ENCODE measurements at regions not wholly inside any gene's neighbourhood (a gene's known extent, or its start where the extent isn't known, plus 50 kb on each side); places are given as distances from the start of the nearest gene placed in this dataset.

DNA sequence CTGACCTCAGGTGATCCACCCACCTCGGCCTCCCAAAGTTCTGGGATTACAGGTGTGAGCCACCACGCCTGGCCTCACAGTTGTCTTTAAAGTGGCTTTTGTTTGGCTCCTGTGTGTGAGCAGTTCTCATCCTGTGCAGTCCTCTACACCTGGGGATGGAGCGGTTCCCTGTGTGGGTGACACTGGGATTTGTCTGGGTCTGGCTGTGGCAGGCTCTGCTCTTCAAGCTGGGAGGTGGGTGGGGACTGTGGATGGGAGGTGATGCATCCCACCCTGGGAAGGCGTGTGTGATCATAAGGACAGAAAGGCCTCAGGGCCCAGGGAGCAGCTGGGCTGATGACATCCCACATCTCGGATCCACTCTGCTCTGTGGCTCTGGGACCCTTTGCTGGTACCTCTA is 1266.8 kb downstream of the BRD1 start:
- Mint-ChIP-seq H3K36me3 (ENCODE audit: low read depth) (no peaks in the 10 kb centered on the region), H3K9me3 (no peaks in the 10 kb centered on the region), H3K4me1 (ENCODE audit: low read depth) (no peaks in the 10 kb centered on the region), H3K27ac (no peak overlapping the region), H3K4me3 (no peak overlapping the region), H3K27me3 (peaks cover 2% of the 10 kb centered on the region)
- no peak for DNase-seq

DNA sequence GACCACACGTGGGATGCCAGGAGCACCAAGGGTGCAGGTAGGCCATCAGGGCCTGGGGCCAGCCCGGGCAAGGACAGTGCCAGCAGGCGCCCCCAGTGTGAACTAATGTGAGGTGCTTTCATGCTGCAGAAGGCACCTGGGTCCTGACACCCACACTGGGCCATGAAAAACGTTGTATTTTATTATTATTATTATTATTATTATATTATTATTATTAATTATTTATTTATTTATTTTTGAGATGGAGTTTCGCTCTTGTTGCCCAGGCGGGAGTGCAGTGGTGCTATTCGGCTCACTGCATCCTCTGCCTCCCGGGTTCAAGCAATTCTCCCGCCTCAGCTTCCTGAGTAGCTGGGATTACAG is 1267.3 kb downstream of the BRD1 start:
- Mint-ChIP-seq H3K36me3 (ENCODE audit: low read depth) (no peaks in the 10 kb centered on the region), H3K9me3 (no peaks in the 10 kb centered on the region)

DNA sequence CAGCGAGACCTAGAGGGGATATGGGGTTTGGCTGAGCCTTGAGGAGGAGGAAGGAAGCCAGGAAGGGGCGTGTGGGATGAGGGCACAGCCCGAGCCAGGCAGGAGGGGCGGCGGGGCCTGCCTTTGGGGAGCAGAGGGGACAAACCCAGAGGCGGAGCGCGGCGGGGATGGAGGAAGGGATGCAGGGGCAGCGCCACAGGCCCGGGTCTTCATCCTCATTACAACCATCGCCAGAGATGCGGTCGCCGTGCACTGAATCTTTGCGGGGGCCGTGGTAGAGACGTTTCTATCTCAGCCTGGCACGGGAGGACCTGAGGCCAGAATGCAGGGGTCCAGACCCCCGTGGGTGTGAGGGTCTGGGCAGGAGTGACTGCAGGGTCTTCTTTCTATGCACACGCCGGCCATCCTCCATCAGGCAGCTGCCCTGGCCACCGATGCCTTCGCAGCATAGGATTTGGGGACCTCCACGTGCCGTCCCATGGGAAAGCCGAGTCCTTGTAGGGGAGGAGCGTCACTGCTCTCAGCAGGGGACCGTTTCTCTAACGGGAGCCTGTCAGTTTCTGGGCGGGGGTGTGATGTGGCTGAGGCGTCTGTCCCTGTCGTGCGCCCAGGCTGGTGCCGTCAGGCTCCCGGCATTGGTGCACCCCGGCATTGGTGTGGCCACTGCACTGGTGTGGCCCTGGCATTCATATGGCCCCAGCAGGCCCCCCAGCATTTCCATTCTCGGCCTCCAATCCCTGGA is 1267.9 kb downstream of the BRD1 start:
- Mint-ChIP-seq H3K36me3 (ENCODE audit: low read depth) (no peaks in the 10 kb centered on the region), H3K27me3 (peaks cover 2% of the 10 kb centered on the region), H3K9me3 (no peaks in the 10 kb centered on the region), H3K4me1 (ENCODE audit: low read depth) (no peaks in the 10 kb centered on the region), H3K4me3 (no peak overlapping the region), H3K27ac (no peak overlapping the region)
- no peak for DNase-seq

More for the DNA sequence above, 1267.3 kb downstream of the BRD1 start:
- no peak for DNase-seq
- H3K4me3 Mint-ChIP-seq, result no peak overlapping the region
- H3K27me3 Mint-ChIP-seq, result peaks cover 2% of the 10 kb centered on the region
- H3K4me1 Mint-ChIP-seq (ENCODE audit: low read depth), result no peaks in the 10 kb centered on the region
- H3K27ac Mint-ChIP-seq, result no peak overlapping the region

DNA sequence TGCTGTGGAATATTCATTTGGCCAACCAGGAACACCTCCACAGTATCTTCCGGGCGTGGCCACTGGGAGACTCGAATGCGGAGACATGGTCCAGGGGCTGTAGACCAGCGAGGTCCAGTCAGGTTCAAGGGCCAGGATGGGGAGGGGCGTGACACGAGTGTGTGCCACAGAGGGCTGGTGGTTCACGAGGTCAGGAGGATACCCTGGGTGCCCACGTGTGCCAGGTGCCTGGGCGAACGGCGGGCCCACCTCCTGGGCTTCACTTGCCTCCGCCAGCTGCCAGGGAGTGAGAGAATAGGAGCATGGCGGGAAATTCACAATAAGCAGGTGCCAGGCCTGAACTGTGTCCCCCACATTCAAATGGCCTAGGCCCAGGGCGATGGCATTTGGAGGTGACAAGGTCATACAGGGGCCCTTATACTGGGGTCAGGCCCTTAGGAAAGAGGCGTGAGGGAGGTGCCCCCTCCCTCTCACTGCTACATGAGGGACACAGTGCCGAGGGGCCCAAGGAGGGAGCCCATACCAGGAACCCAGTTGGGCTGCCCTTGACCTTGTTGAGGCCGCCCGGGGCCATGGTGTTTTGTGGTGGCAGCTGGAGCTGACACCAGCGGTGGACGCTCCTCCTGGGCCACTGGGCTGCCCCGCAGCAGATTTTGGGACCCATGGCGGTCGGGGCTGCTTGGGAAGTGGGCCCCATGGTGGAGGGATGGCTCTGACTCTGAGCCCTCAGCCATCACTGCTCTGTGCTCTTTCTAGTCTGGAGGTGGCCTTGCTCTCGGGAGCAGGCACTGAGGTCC is 1268.9 kb downstream of the BRD1 start:
- H3K4me3 Mint-ChIP-seq, result no peak overlapping the region
- no peaks in the 10 kb centered on the region for H3K4me1 Mint-ChIP-seq (ENCODE audit: low read depth)
- H3K9me3 Mint-ChIP-seq, result no peaks in the 10 kb centered on the region
- no peak overlapping the region for H3K27ac Mint-ChIP-seq
- peaks cover under 1% of the 10 kb centered on the region for H3K27me3 Mint-ChIP-seq
- H3K36me3 Mint-ChIP-seq (ENCODE audit: low read depth), result no peaks in the 10 kb centered on the region
- DNase-seq, result no peak

DNA sequence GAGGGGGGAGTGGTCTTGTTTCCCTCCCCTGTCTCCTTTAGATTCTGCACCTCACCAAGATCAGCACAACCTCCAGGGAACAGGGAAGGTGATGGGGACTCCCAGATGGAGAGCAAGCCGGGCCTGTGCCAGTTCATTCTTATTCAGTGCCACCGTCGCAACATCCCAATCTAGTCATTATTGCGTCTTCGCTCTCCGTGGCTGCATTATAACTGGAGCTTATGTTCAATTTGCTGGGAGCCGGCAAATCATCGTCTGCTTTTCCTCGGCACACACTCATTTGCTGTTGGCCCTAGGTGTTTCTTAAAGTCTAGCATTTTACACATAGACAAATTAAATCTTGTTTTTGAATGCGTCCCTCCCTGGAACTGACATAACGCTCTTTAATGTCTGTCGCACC is 1269.7 kb downstream of the BRD1 start:
- Mint-ChIP-seq H3K9me3 (no peaks in the 10 kb centered on the region), H3K27ac (no peak overlapping the region), H3K36me3 (ENCODE audit: low read depth) (no peaks in the 10 kb centered on the region), H3K27me3 (no peaks in the 10 kb centered on the region), H3K4me1 (ENCODE audit: low read depth) (no peaks in the 10 kb centered on the region), H3K4me3 (no peak overlapping the region)
- DNase-seq, result no peak

DNA sequence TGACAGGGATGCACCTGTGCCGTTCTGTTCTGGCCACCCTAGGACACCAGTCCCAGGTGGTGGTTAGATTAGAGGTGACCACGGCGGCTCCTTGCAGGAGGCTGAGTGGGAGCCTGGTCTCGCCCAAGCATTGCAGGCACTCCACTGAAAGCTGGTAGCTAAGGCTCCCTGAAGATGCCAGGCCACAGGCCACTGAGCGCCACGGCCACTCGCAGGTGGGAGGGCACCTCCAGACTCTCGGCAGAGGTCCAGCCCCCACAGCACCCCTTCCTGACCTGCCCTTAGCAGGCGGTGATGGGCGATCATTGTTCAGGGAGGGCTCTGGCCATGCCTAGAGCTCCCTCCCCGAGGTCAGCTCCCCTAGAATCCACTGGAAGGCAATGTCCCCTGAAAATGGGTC is 1270.2 kb downstream of the BRD1 start:
- no peak for DNase-seq
- Mint-ChIP-seq H3K36me3 (ENCODE audit: low read depth) (no peaks in the 10 kb centered on the region), H3K27ac (no peak overlapping the region), H3K4me3 (no peak overlapping the region), H3K9me3 (no peaks in the 10 kb centered on the region), H3K27me3 (no peaks in the 10 kb centered on the region), H3K4me1 (ENCODE audit: low read depth) (no peaks in the 10 kb centered on the region)

DNA sequence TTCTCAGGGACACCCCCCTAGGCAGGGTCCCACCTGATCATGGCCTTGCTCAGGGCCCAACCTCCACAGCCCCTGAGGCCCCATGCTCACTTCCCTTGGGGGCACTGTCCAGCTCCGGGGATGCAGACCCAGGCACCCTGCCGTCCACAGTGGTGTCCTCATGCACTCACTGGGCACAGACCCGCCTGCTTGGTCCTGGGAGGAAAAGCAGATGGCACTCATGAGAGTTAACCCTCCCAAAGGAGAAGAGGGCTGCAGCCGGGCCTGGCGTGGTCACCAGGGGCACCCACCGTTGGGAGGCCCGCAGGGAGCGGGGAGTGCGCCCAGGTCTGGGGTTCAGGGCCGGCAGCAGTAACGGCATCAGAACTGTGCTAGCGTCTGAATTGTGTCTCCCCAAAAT is 1270.9 kb downstream of the BRD1 start:
- H3K4me3 Mint-ChIP-seq, result no peak overlapping the region
- no peak for DNase-seq
- H3K4me1 Mint-ChIP-seq (ENCODE audit: low read depth), result no peaks in the 10 kb centered on the region
- H3K27me3 Mint-ChIP-seq, result no peaks in the 10 kb centered on the region
- no peaks in the 10 kb centered on the region for H3K36me3 Mint-ChIP-seq (ENCODE audit: low read depth)
- no peak overlapping the region for H3K27ac Mint-ChIP-seq
- H3K9me3 Mint-ChIP-seq, result no peaks in the 10 kb centered on the region

DNA sequence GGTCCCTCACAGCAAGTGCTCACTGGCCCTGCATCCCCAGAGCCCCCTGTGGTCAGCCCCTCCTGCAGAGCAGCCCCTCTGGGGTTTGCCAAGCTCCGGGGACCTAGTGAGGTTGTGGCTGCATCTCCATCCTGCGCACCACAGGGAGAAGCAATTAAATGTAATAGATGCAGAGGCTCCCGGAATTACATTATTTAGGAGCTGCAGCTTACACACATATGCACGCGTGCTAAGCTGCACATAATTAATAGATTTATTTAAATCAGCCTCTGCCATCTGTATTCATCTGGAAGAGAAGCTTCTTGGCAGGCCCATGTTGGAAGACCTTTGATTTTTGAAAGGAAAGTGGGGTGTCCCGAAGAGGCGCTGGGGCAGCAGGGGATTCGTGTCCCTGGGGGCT is 1271.5 kb downstream of the BRD1 start:
- H3K36me3 Mint-ChIP-seq (ENCODE audit: low read depth), result no peaks in the 10 kb centered on the region
- H3K27me3 Mint-ChIP-seq, result no peaks in the 10 kb centered on the region
- no peak for DNase-seq
- H3K4me3 Mint-ChIP-seq, result no peak overlapping the region
- no peak overlapping the region for H3K27ac Mint-ChIP-seq
- H3K4me1 Mint-ChIP-seq (ENCODE audit: low read depth), result no peaks in the 10 kb centered on the region
- H3K9me3 Mint-ChIP-seq, result no peaks in the 10 kb centered on the region

DNA sequence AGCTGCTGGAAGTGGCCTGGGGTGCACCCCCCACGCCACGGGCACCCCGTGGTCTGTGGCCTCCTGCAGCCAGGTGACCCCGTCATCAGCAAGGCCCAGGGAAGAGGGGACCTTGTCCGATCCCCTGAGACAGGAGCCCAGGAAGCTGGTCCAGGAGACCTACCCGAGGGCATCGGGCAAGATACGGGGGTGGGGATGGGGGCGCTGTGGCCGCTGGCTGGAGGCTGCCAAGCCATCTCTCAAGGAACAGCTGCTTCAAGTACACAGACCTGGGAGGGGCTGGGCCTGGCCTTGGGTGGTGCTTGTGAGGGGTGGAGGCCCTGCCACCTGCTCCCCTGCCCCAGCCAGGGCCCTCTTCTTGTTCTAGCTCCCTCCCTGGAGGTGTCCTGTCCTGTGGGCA is 1272.1 kb downstream of the BRD1 start:
- no peaks in the 10 kb centered on the region for H3K4me1 Mint-ChIP-seq (ENCODE audit: low read depth)
- H3K36me3 Mint-ChIP-seq (ENCODE audit: low read depth), result no peaks in the 10 kb centered on the region
- no peak for DNase-seq

DNA sequence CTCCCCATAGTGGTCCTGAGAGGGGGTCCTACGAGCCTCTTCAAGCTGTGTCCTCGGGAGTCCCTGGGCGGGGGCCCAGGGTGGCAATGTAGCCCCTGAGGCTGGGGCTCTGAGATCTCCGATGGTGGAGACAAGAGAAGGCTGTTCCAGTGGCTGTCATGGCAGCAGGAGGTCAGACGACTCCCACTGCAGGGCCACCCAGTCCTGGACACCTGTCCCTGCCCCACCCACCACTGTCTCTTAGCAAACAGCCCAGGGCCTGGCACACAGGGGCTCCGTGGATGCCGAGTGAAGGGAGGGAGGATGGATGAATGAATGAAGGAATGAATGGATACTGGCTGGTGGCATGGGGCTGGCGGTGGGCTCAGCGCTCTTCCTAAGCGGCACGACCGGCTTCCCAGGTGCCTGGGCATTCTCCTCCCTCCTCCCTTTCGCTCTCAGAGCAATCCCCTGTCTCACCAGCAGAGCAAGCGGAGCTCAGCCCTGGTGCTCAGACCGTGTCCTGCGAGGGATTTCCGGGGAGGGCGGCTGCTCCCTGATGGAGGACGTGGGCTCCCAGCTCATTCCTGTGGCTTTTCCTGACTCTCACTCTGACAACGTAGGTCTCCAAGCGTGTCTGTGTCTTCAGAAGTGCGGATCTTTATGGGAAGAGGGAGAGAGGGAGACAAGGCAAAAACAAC is 1272.6 kb downstream of the BRD1 start:
- Mint-ChIP-seq H3K36me3 (ENCODE audit: low read depth) (no peaks in the 10 kb centered on the region), H3K4me1 (ENCODE audit: low read depth) (no peaks in the 10 kb centered on the region), H3K9me3 (no peaks in the 10 kb centered on the region), H3K27me3 (no peaks in the 10 kb centered on the region), H3K4me3 (no peak overlapping the region), H3K27ac (no peak overlapping the region)
- no peak for DNase-seq

More for the DNA sequence above, 1272.1 kb downstream of the BRD1 start:
- no peaks in the 10 kb centered on the region for H3K9me3 Mint-ChIP-seq
- H3K27ac Mint-ChIP-seq, result no peak overlapping the region
- no peak overlapping the region for H3K4me3 Mint-ChIP-seq
- no peaks in the 10 kb centered on the region for H3K27me3 Mint-ChIP-seq

DNA sequence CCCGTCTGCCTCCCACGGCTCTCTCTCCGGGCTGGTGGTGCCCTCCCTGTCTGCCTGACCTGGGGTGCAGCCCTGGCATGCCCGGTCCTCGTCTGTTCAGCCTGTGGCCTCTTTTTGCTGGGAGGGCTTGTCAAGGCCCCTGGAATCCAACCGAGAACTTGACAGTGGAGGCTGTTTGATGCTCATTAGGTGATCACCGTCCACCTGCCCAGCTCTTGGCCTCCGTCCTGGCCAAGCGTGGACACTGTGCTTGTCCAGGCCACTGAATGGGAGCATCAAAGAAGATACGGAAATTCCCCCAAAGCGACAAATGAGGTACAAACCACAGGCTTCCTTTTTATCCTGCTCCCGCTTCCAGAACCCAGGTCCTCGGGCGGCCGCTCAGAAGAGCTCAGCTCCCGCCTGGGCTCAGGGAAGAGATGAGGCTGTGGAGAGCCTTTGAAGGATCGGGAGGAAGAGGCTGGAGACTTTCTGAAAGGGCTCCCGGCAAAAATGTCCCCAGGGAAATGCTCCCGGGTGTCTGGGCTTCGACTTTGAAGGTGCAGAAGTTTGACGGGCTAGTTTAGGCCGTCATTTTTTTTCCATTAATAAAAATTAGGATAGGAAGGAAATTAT is 1273.9 kb downstream of the BRD1 start:
- DNase-seq, result no peak
- Mint-ChIP-seq H3K27me3 (no peaks in the 10 kb centered on the region), H3K4me1 (ENCODE audit: low read depth) (no peaks in the 10 kb centered on the region), H3K36me3 (ENCODE audit: low read depth) (no peaks in the 10 kb centered on the region), H3K4me3 (no peak overlapping the region), H3K27ac (no peak overlapping the region), H3K9me3 (no peaks in the 10 kb centered on the region)

DNA sequence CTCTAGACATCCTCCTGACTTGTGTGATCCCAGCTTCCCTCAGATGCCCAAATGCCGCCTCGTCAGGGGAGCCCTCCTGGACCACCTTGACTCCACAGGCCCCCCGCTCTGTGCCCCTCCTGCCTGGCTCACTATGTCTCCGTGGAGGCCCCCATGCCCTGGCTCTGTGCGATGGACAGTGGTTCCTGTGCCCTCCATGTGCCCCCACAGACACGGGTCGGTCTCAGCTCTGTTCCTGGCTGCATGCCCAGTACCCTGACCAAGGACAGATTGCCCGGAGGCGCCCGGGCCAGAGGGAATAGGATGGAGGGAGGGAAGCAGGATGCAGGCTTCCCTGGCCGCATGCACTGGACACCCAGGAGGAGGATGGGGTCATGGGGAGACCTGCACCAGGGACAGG is 1274.6 kb downstream of the BRD1 start:
- H3K27ac Mint-ChIP-seq, result no peak overlapping the region

DNA sequence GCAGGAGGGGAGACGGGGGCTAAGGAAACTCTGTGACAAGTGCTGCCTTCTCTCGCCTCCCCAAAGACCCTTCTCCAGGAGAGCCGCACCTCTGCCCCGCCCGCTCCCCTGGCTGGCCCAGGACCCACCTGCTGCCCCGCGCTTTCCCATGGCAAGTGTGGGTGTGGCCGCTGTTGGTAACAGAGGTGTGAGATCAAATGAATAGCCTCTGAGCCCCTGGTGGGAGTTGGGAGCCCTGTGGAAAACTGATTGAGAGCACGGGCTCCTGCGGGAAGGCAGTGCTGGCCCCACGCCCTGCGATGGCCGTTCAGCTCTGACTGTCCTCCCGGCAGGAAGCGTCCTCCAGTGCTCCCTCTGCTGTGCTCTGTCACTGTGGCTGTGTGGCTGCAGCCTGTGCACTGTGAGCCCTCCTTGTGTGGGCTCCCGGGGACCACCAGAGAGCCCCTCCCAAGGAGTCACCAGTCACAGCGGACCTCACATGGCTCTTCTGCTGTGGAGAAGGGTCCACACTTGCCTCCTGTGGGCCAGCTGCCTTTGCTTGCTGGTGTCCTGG is 1275.9 kb downstream of the BRD1 start:
- Mint-ChIP-seq H3K36me3 (ENCODE audit: low read depth) (no peaks in the 10 kb centered on the region), H3K27me3 (no peaks in the 10 kb centered on the region), H3K27ac (no peak overlapping the region), H3K4me1 (ENCODE audit: low read depth) (no peaks in the 10 kb centered on the region), H3K9me3 (no peaks in the 10 kb centered on the region), H3K4me3 (no peak overlapping the region)
- no peak for DNase-seq

More for the DNA sequence above, 1274.6 kb downstream of the BRD1 start:
- H3K36me3 Mint-ChIP-seq (ENCODE audit: low read depth), result no peaks in the 10 kb centered on the region
- no peak overlapping the region for H3K4me3 Mint-ChIP-seq
- H3K9me3 Mint-ChIP-seq, result no peaks in the 10 kb centered on the region
- no peaks in the 10 kb centered on the region for H3K4me1 Mint-ChIP-seq (ENCODE audit: low read depth)
- DNase-seq, result no peak
- H3K27me3 Mint-ChIP-seq, result no peaks in the 10 kb centered on the region

DNA sequence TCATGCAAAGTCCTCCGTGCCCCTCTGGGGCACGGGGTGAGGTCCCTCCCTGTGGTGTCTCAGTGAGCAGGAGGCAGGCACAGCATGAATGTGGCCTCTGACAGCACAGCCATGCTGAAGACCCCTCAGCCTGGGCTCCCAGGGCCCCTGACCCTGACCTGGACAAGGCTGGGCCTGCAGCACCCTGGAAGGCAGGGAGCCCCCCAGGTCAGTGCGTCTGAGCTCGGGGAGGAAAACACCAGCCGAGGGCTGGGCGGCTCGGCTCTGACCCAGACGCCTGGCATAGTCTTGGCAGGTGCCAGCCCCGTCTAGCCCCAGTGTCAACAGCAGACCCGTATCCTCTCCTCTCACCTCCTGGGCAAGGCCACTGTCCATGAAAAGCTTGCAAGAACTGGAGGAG is 1276.6 kb downstream of the BRD1 start:
- no peaks in the 10 kb centered on the region for H3K4me1 Mint-ChIP-seq (ENCODE audit: low read depth)
- no peaks in the 10 kb centered on the region for H3K27me3 Mint-ChIP-seq
- H3K36me3 Mint-ChIP-seq (ENCODE audit: low read depth), result no peaks in the 10 kb centered on the region
- H3K9me3 Mint-ChIP-seq, result no peaks in the 10 kb centered on the region
- H3K4me3 Mint-ChIP-seq, result no peak overlapping the region
- no peak overlapping the region for H3K27ac Mint-ChIP-seq
- no peak for DNase-seq

Measured in activated T-cell treated with anti-CD3 and anti-CD28 coated beads, Interleukin-2, amount 50 U/mL, for 24 hours (primary cell).